K562 (cell line): ENCODE measurements at regions not wholly inside any gene's neighbourhood (a gene's known extent, or its start where the extent isn't known, plus 50 kb on each side); places are given as distances from the start of the nearest gene placed in this dataset.

Source experiments
- ATAC-seq: fragments of 200-7000 bp; cut with Tn5 transposase; 3 replicates; pipeline ENCODE4 v1.9.1; 2020; ENCODE audit warnings: moderate library complexity
- BruUV-seq: library from RNA; stranded (reverse); fragments of 400-500 nt; replicated peaks from 2 replicates; lab custom pipeline; 2021; lab: Mats Ljungman, UMichigan
- CTCF ChIA-PET: fragments of 300-600 bp; formaldehyde crosslinking; extraction: SDS; loops from one replicate; lab custom pipeline; 2021; ENCODE audit warnings: low intra/inter-chr PET ratio; lab: Yijun Ruan, JAX
- POLR2A ChIA-PET: fragments of 300-600, 350-650 bp; sonication (Branson Sonifier 250); formaldehyde crosslinking; extraction: SDS; loops from one replicate; lab custom pipeline; 2021; ENCODE audit warnings: antibody characterized with exemption, inconsistent platforms; lab: Yijun Ruan, JAX
- DNase-seq, 4 experiments: peaks; one replicate each; pipeline versions ENCODE4 v3.0.0 to v3.0.0-alpha.2; 2011 to 2018; ENCODE audit warnings: low spot score in 3 of 4, mixed read lengths in 3 of 4; ENCODE audit errors: extremely low read depth in 1 of 4
- FAIRE-seq: peaks from 2 replicates; lab custom pipeline; 2011; peaks lifted over from hg19 to GRCh38; lab: Jason Lieb, UNC
- H2AFZ ChIP-seq: 2 replicates; pipeline ENCODE4 v1.6.0; 2011; ENCODE audit warnings: low read depth, low read length, control low read depth, inconsistent platforms
- H3K27ac ChIP-seq: fragments of 200-600 bp; 3 replicates; pipeline ENCODE4 v1.8.0; 2011; ENCODE audit warnings: low read depth, mild to moderate bottlenecking, control low read depth, inconsistent platforms, low read length, moderate library complexity, mixed read lengths; ENCODE audit errors: extremely low read depth
- H3K27me3 ChIP-seq, 2 experiments: fragments of 300-600 bp in 1 of 2; 2 replicates in 1 of 2; 3 replicates in 1 of 2; pipeline versions ENCODE4 v1.6.0 to v1.8.0; 2011; ENCODE audit warnings: inconsistent platforms in 2 of 2, low read length in 2 of 2, mild to moderate bottlenecking in 1 of 2, mixed read lengths in 1 of 2, moderate library complexity in 1 of 2; ENCODE audit not compliant: control insufficient read depth in 2 of 2, insufficient read depth in 2 of 2
- H3K36me3 ChIP-seq: fragments of 300-600 bp; 3 replicates; pipeline ENCODE4 v1.8.0; 2011; ENCODE audit warnings: mild to moderate bottlenecking, low read length, inconsistent platforms; ENCODE audit not compliant: control insufficient read depth, insufficient read depth
- H3K4me1 ChIP-seq, 2 experiments: fragments of 200-600 bp in 1 of 2; replicated peaks in 1 of 2; 2 replicates in 1 of 2; 3 replicates in 1 of 2; pipeline versions ENCODE4 v1.5.1 to v1.8.0; 2011; ENCODE audit warnings: inconsistent platforms in 2 of 2, low read length in 2 of 2, mild to moderate bottlenecking in 1 of 2, mixed read lengths in 1 of 2, moderate library complexity in 1 of 2; ENCODE audit not compliant: control insufficient read depth in 2 of 2, insufficient read depth in 2 of 2
- H3K4me2 ChIP-seq: 2 replicates; pipeline ENCODE4 v1.6.1; 2011; ENCODE audit warnings: low read length, control low read depth, inconsistent platforms, mixed read lengths; ENCODE audit not compliant: insufficient read depth
- H3K4me3 ChIP-seq: fragments of 200-600 bp; sonication (generic), shearing (Covaris generic); 2 replicates; pipeline ENCODE4 v1.5.1; 2016; ENCODE audit warnings: control low read depth, inconsistent platforms
- H3K79me2 ChIP-seq: fragments of 200-600 bp; 3 replicates; pipeline ENCODE4 v1.8.0; 2011; ENCODE audit warnings: low read length, inconsistent platforms; ENCODE audit not compliant: control insufficient read depth, insufficient read depth
- H3K9ac ChIP-seq, 2 experiments: 2 replicates each; pipeline versions ENCODE4 v1.6.0 to v1.6.1; 2011; ENCODE audit warnings: low read depth in 2 of 2, low read length in 2 of 2, control low read depth in 1 of 2, inconsistent platforms in 1 of 2, mild to moderate bottlenecking in 1 of 2, mixed read lengths in 1 of 2; ENCODE audit not compliant: insufficient read depth in 1 of 2
- H3K9me1 ChIP-seq: one replicate; pipeline ENCODE4 v1.6.0; 2011; ENCODE audit warnings: inconsistent platforms, mild to moderate bottlenecking, low read length, moderate library complexity; ENCODE audit not compliant: control insufficient read depth, insufficient read depth
- H3K9me3 ChIP-seq: replicated peaks from 2 replicates; pipeline ENCODE4 v1.5.1; 2011; ENCODE audit warnings: low read depth, low read length, inconsistent platforms; ENCODE audit not compliant: control insufficient read depth, insufficient read depth
- H4K20me1 ChIP-seq: replicated peaks from 2 replicates; pipeline ENCODE4 v1.6.1; 2011; ENCODE audit warnings: low read length, inconsistent platforms, mixed read lengths; ENCODE audit not compliant: control insufficient read depth, insufficient read depth
- BRD4 ChIP-seq: fragments of 200-600 bp; sonication (generic); IDR thresholded peaks from 2 replicates; pipeline ENCODE4 v1.6.1; 2017; ENCODE audit warnings: inconsistent platforms
- C11orf30 ChIP-seq: fragments of 450-650 bp; IDR thresholded peaks from 2 replicates; pipeline ENCODE4 v1.6.1; 2016; ENCODE audit warnings: low read depth, mild to moderate bottlenecking
- CC2D1A ChIP-seq: fragments of 450-650 bp; IDR thresholded peaks from 2 replicates; pipeline ENCODE4 v1.6.1; 2017; ENCODE audit warnings: mild to moderate bottlenecking
- FOSL1 ChIP-seq: fragments of 200-800 bp; sonication (Bioruptor generic); conservative IDR thresholded peaks from 2 replicates; pipeline ENCODE4 v1.6.1; 2016; ENCODE audit warnings: missing genetic modification characterization, missing compliant biosample characterization
- MAFF ChIP-seq: IDR thresholded peaks from 2 replicates; pipeline ENCODE4 v1.6.1; 2012; ENCODE audit warnings: low read length, improper control_type of control experiment
- MAFK ChIP-seq: IDR thresholded peaks from 2 replicates; pipeline ENCODE4 v1.6.1; 2011; ENCODE audit warnings: low read length, improper control_type of control experiment
- MCM7 ChIP-seq, 2 experiments: fragments of 450-650 bp; IDR thresholded peaks; 2 replicates each; pipeline ENCODE4 v1.6.1; 2016 to 2018
- POLR2H ChIP-seq: IDR thresholded peaks from 2 replicates; pipeline ENCODE4 v1.6.1; 2016; ENCODE audit warnings: missing genetic modification characterization, low read depth, mild to moderate bottlenecking, control low read depth, missing compliant biosample characterization, moderate library complexity
- ZFP36 ChIP-seq: fragments of 150-350 bp; IDR thresholded peaks from 2 replicates; pipeline ENCODE4 v1.6.1; 2018; ENCODE audit warnings: low read length, low read depth; ENCODE audit not compliant: partially characterized antibody
- ZNF316 ChIP-seq: fragments of 450-650 bp; IDR thresholded peaks from 2 replicates; pipeline ENCODE4 v1.6.1; 2016
- WGBS: fragments of 100-300 bp; shearing (Covaris generic); methylation state at CpG from one replicate; pipeline ENCODE4 v1.1.6; 2016; ENCODE audit warnings: low coverage, mixed read lengths; ENCODE audit not compliant: insufficient coverage; ENCODE audit errors: missing lambda C conversion rate; 5-methylcytosine and 5-hydroxymethylcytosine counted together
- in situ Hi-C: fragments of 300-500 bp; cut with MboI; formaldehyde crosslinking; loops from 4 replicates; pipeline ENCODE4 v1.15.0; 2018; ENCODE audit warnings: inconsistent platforms, mixed read lengths
- intact Hi-C: fragments of 100-400 bp; cut with micrococcal nuclease; formaldehyde crosslinking; loops from 2 replicates; pipeline ENCODE4 v1.14.2; 2022
- TF ChIP-seq, protein P1 (sequence below): IDR thresholded peaks from 2 replicates; pipeline ENCODE4 v1.6.1; 2011; ENCODE audit not compliant: insufficient read length; ENCODE audit errors: extremely low read depth

- H3K27ac ChIP-seq, result peak overlapping the region; percentile 95
- CTCF ChIA-PET, result no interaction called here
- no peaks in the 10 kb centered on the region for H3K36me3 ChIP-seq
- POLR2A ChIA-PET, result interaction anchor here (0.7 to 0.8 kb wide), 3 partner anchors 9 to 27 kb away, joined by 3 to 4 read pairs (median 3); no protein-coding TSS in a partner anchor
- BruUV-seq, result no TSS peak
- TF ChIP-seq ZNF316, result peak; percentile 90
- peak; percentile 92 for TF ChIP-seq MAFF
- peak; percentile 89; the same call in 1 of the 2 replicates for TF ChIP-seq C11orf30
- no peak for TF ChIP-seq ZFP36
- TF ChIP-seq FOSL1 (tag), result 0 out of 2 replicates have a peak, but pooled peaks have one; percentile 2
- no peak for TF ChIP-seq MCM7 (IDR thresholded peaks at IDR 0.05)
- 0 out of 2 replicates have a peak, but pooled peaks have one; percentile 34 for TF ChIP-seq BRD4
- TF ChIP-seq CC2D1A, result no peak
- TF ChIP-seq, protein P1, sequence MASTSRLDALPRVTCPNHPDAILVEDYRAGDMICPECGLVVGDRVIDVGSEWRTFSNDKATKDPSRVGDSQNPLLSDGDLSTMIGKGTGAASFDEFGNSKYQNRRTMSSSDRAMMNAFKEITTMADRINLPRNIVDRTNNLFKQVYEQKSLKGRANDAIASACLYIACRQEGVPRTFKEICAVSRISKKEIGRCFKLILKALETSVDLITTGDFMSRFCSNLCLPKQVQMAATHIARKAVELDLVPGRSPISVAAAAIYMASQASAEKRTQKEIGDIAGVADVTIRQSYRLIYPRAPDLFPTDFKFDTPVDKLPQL, result no peak
- peak; percentile 88 for TF ChIP-seq MAFK
- TF ChIP-seq POLR2H (tag), result 0 out of 2 replicates have a peak, but pooled peaks have one; percentile 39
- H3K4me3 ChIP-seq, result peak overlapping the region; percentile 24; the same call in 1 of the 2 replicates
- H3K9me3 ChIP-seq, result peaks cover 7% of the 10 kb centered on the region
- peaks cover 18 to 29% of the 10 kb centered on the region in 2 experiments; a peak in 4 of 5 replicates for H3K4me1 ChIP-seq
- peak overlapping the region; percentile 22 to 70; a peak in 3 of 4 replicates for H3K9ac ChIP-seq
- H3K9me1 ChIP-seq, result no peaks in the 10 kb centered on the region
- H3K79me2 ChIP-seq, result no peaks in the 10 kb centered on the region
- no peaks in the 10 kb centered on the region for H4K20me1 ChIP-seq
- H3K27me3 ChIP-seq, result no peaks in the 10 kb centered on the region
- DNase-seq, result peak in 2 of 4 experiments; percentile 10 to 33
- FAIRE-seq, result no peak
- H2AFZ ChIP-seq, result peak overlapping the region; percentile 95
- ATAC-seq, result peak; percentile 66
- H3K4me2 ChIP-seq, result peak overlapping the region; percentile 75
- 0% methylated on average over 4 of the region's 4 CpGs for WGBS
- intact Hi-C loops (loop anchor here (1.0 to 5.0 kb wide), 5 partner anchors 10 to 380 kb away; no protein-coding TSS in a partner anchor), in situ Hi-C loops (no loop called here)
Observed at GRCh38 chrX:9352243-9352642, 112.6 kb upstream of the TBL1X start.
